ENCODE measurements at regions not wholly inside any gene's neighbourhood (a gene's known extent, or its start where the extent isn't known, plus 50 kb on each side); places are given as distances from the start of the nearest gene placed in this dataset.
"Not testable (repeated sequence)": the region's sequence is repeated elsewhere in the genome, so short reads cannot be mapped to it uniquely, and the experiment has no call there.

- H3K36me3 Mint-ChIP-seq (ENCODE audit: low read depth) = no peaks in the 10 kb centered on the region
- no peak overlapping the region for H3K4me3 Mint-ChIP-seq
- intact Hi-C loops (cut with micrococcal nuclease) = loop anchor here (10.0 kb wide), 1 partner anchor 59 kb away; no protein-coding TSS in a partner anchor
- H3K9me3 Mint-ChIP-seq = peaks cover 20% of the 10 kb centered on the region
- no peak overlapping the region for H3K27ac Mint-ChIP-seq
- no peak for DNase-seq (ENCODE audit: low spot score)
- H3K4me1 Mint-ChIP-seq (ENCODE audit: low read depth) = no peaks in the 10 kb centered on the region
- no peaks in the 10 kb centered on the region for H3K27me3 Mint-ChIP-seq (ENCODE audit: insufficient read depth)
Observed at GRCh38 chr15:46933332-46933731, 784.0 kb upstream of the SEMA6D start.

GRCh38 chr15:46934851-46935250, 782.5 kb upstream of the SEMA6D start:
- intact Hi-C loops (cut with micrococcal nuclease) = loop anchor here (10.0 kb wide), 1 partner anchor 60 kb away; no protein-coding TSS in a partner anchor
- Mint-ChIP-seq H3K27me3 (ENCODE audit: insufficient read depth) (no peaks in the 10 kb centered on the region), H3K36me3 (ENCODE audit: low read depth) (no peaks in the 10 kb centered on the region), H3K4me3 (no peak overlapping the region), H3K4me1 (ENCODE audit: low read depth) (no peaks in the 10 kb centered on the region), H3K9me3 (peaks cover 19% of the 10 kb centered on the region), H3K27ac (no peak overlapping the region)
- DNase-seq (ENCODE audit: low spot score) = no peak

- intact Hi-C loops (cut with micrococcal nuclease) = loop anchor here (10.0 kb wide), 1 partner anchor 63 kb away; no protein-coding TSS in a partner anchor
- no peaks in the 10 kb centered on the region for H3K27me3 Mint-ChIP-seq (ENCODE audit: insufficient read depth)
- H3K9me3 Mint-ChIP-seq = peaks cover 7% of the 10 kb centered on the region
- DNase-seq (ENCODE audit: low spot score) = no peak
- no peak overlapping the region for H3K27ac Mint-ChIP-seq
- no peaks in the 10 kb centered on the region for H3K36me3 Mint-ChIP-seq (ENCODE audit: low read depth)
- no peaks in the 10 kb centered on the region for H3K4me1 Mint-ChIP-seq (ENCODE audit: low read depth)
- H3K4me3 Mint-ChIP-seq = no peak overlapping the region
Observed at GRCh38 chr15:46938169-46938568, 779.1 kb upstream of the SEMA6D start.

GRCh38 chr15:46941241-46941640, 776.1 kb upstream of the SEMA6D start:
- Mint-ChIP-seq H3K4me1 (ENCODE audit: low read depth) (no peaks in the 10 kb centered on the region), H3K36me3 (ENCODE audit: low read depth) (no peaks in the 10 kb centered on the region), H3K27me3 (ENCODE audit: insufficient read depth) (no peaks in the 10 kb centered on the region), H3K4me3 (no peak overlapping the region), H3K27ac (no peak overlapping the region), H3K9me3 (peaks cover 7% of the 10 kb centered on the region)
- no peak for DNase-seq (ENCODE audit: low spot score)
- intact Hi-C loops (cut with micrococcal nuclease) = no loop called here

- no peak for DNase-seq (ENCODE audit: low spot score)
- H3K27ac Mint-ChIP-seq = no peak overlapping the region
- H3K4me3 Mint-ChIP-seq = no peak overlapping the region
- no peaks in the 10 kb centered on the region for H3K27me3 Mint-ChIP-seq (ENCODE audit: insufficient read depth)
- no peaks in the 10 kb centered on the region for H3K4me1 Mint-ChIP-seq (ENCODE audit: low read depth)
- intact Hi-C loops (cut with micrococcal nuclease) = no loop called here
- no peaks in the 10 kb centered on the region for H3K36me3 Mint-ChIP-seq (ENCODE audit: low read depth)
- H3K9me3 Mint-ChIP-seq = peaks cover 16% of the 10 kb centered on the region
Observed at GRCh38 chr15:46946953-46947352, 770.4 kb upstream of the SEMA6D start.

GRCh38 chr15:46955576-46955975, 761.7 kb upstream of the SEMA6D start:
- H3K36me3 Mint-ChIP-seq (ENCODE audit: low read depth) = no peaks in the 10 kb centered on the region
- DNase-seq (ENCODE audit: low spot score) = no peak
- H3K27me3 Mint-ChIP-seq (ENCODE audit: insufficient read depth) = no peaks in the 10 kb centered on the region
- H3K4me3 Mint-ChIP-seq = no peak overlapping the region
- peaks cover 22% of the 10 kb centered on the region for H3K9me3 Mint-ChIP-seq
- H3K4me1 Mint-ChIP-seq (ENCODE audit: low read depth) = no peaks in the 10 kb centered on the region
- intact Hi-C loops (cut with micrococcal nuclease) = no loop called here
- H3K27ac Mint-ChIP-seq = no peak overlapping the region

- Mint-ChIP-seq H3K36me3 (ENCODE audit: low read depth) (no peaks in the 10 kb centered on the region), H3K27ac (no peak overlapping the region), H3K4me3 (no peak overlapping the region), H3K9me3 (peaks cover 19% of the 10 kb centered on the region), H3K27me3 (ENCODE audit: insufficient read depth) (no peaks in the 10 kb centered on the region), H3K4me1 (ENCODE audit: low read depth) (no peaks in the 10 kb centered on the region)
- intact Hi-C loops (cut with micrococcal nuclease) = no loop called here
- no peak for DNase-seq (ENCODE audit: low spot score)
Observed at GRCh38 chr15:46956456-46956855, 760.8 kb upstream of the SEMA6D start.

GRCh38 chr15:46956881-46957280, 760.4 kb upstream of the SEMA6D start:
- intact Hi-C loops (cut with micrococcal nuclease) = no loop called here
- H3K4me1 Mint-ChIP-seq (ENCODE audit: low read depth) = no peaks in the 10 kb centered on the region
- H3K36me3 Mint-ChIP-seq (ENCODE audit: low read depth) = no peaks in the 10 kb centered on the region
- no peaks in the 10 kb centered on the region for H3K27me3 Mint-ChIP-seq (ENCODE audit: insufficient read depth)
- H3K4me3 Mint-ChIP-seq = no peak overlapping the region
- no peak for DNase-seq (ENCODE audit: low spot score)
- peaks cover 16% of the 10 kb centered on the region for H3K9me3 Mint-ChIP-seq
- no peak overlapping the region for H3K27ac Mint-ChIP-seq

- Mint-ChIP-seq H3K9me3 (peaks cover 11% of the 10 kb centered on the region), H3K27me3 (ENCODE audit: insufficient read depth) (no peaks in the 10 kb centered on the region), H3K27ac (no peak overlapping the region), H3K36me3 (ENCODE audit: low read depth) (no peaks in the 10 kb centered on the region), H3K4me3 (no peak overlapping the region), H3K4me1 (ENCODE audit: low read depth) (no peaks in the 10 kb centered on the region)
- intact Hi-C loops (cut with micrococcal nuclease) = no loop called here
- no peak for DNase-seq (ENCODE audit: low spot score)
Observed at GRCh38 chr15:46960581-46960980, 756.7 kb upstream of the SEMA6D start.

GRCh38 chr15:46961795-46962194, 755.5 kb upstream of the SEMA6D start:
- Mint-ChIP-seq H3K27me3 (ENCODE audit: insufficient read depth) (no peaks in the 10 kb centered on the region), H3K27ac (no peak overlapping the region), H3K4me1 (ENCODE audit: low read depth) (no peaks in the 10 kb centered on the region), H3K4me3 (no peak overlapping the region), H3K9me3 (peaks cover 13% of the 10 kb centered on the region), H3K36me3 (ENCODE audit: low read depth) (no peaks in the 10 kb centered on the region)
- no peak for DNase-seq (ENCODE audit: low spot score)
- intact Hi-C loops (cut with micrococcal nuclease) = no loop called here

- H3K4me3 Mint-ChIP-seq; H3K36me3 Mint-ChIP-seq (ENCODE audit: low read depth); H3K27ac Mint-ChIP-seq; intact Hi-C loops (cut with micrococcal nuclease); DNase-seq (ENCODE audit: low spot score); H3K4me1 Mint-ChIP-seq (ENCODE audit: low read depth); H3K27me3 Mint-ChIP-seq (ENCODE audit: insufficient read depth): not testable (repeated sequence)
- H3K9me3 Mint-ChIP-seq = peaks cover 40% of the 10 kb centered on the region
Observed at GRCh38 chr15:46988055-46988454, 729.2 kb upstream of the SEMA6D start.

- Mint-ChIP-seq H3K9me3 (peaks cover 59% of the 10 kb centered on the region), H3K27me3 (ENCODE audit: insufficient read depth) (no peaks in the 10 kb centered on the region), H3K4me1 (ENCODE audit: low read depth) (no peaks in the 10 kb centered on the region), H3K27ac (no peak overlapping the region), H3K36me3 (ENCODE audit: low read depth) (no peaks in the 10 kb centered on the region), H3K4me3 (no peak overlapping the region)
- intact Hi-C loops (cut with micrococcal nuclease) = no loop called here
- DNase-seq (ENCODE audit: low spot score) = no peak
Observed at GRCh38 chr15:46996359-46996758, 720.9 kb upstream of the SEMA6D start.

GRCh38 chr15:46997501-46997900, 719.8 kb upstream of the SEMA6D start:
- H3K36me3 Mint-ChIP-seq (ENCODE audit: low read depth) = no peaks in the 10 kb centered on the region
- H3K27ac Mint-ChIP-seq = no peak overlapping the region
- H3K9me3 Mint-ChIP-seq = peaks cover 48% of the 10 kb centered on the region
- no peak overlapping the region for H3K4me3 Mint-ChIP-seq
- intact Hi-C loops (cut with micrococcal nuclease) = no loop called here
- DNase-seq (ENCODE audit: low spot score) = no peak
- no peaks in the 10 kb centered on the region for H3K4me1 Mint-ChIP-seq (ENCODE audit: low read depth)
- H3K27me3 Mint-ChIP-seq (ENCODE audit: insufficient read depth) = no peaks in the 10 kb centered on the region

GRCh38 chr15:47003568-47003967, 713.7 kb upstream of the SEMA6D start:
- no peak for DNase-seq (ENCODE audit: low spot score)
- H3K9me3 Mint-ChIP-seq = peaks cover 40% of the 10 kb centered on the region
- no peak overlapping the region for H3K27ac Mint-ChIP-seq
- H3K27me3 Mint-ChIP-seq (ENCODE audit: insufficient read depth) = no peaks in the 10 kb centered on the region
- H3K4me1 Mint-ChIP-seq (ENCODE audit: low read depth) = no peaks in the 10 kb centered on the region
- intact Hi-C loops (cut with micrococcal nuclease) = no loop called here
- no peak overlapping the region for H3K4me3 Mint-ChIP-seq
- no peaks in the 10 kb centered on the region for H3K36me3 Mint-ChIP-seq (ENCODE audit: low read depth)
